BLaER1 (cell line): ENCODE measurements at regions not wholly inside any gene's neighbourhood (a gene's known extent, or its start where the extent isn't known, plus 50 kb on each side); places are given as distances from the start of the nearest gene placed in this dataset.

Experiments
- H3K27ac ChIP-seq: shearing (Covaris generic); formaldehyde crosslinking; 2 replicates; pipeline ENCODE4 v1.8.1; 2022
- H3K27me3 ChIP-seq: shearing (Covaris generic); formaldehyde crosslinking; 2 replicates; pipeline ENCODE4 v1.8.1; 2022
- H3K36me3 ChIP-seq: shearing (Covaris generic); formaldehyde crosslinking; 2 replicates; pipeline ENCODE4 v1.8.1; 2022
- H3K4me1 ChIP-seq: shearing (Covaris generic); formaldehyde crosslinking; 2 replicates; pipeline ENCODE4 v1.8.1; 2022
- H3K4me2 ChIP-seq: shearing (Covaris generic); formaldehyde crosslinking; 2 replicates; pipeline ENCODE4 v1.8.1; 2022
- H3K4me3 ChIP-seq: shearing (Covaris generic); formaldehyde crosslinking; 2 replicates; pipeline ENCODE4 v1.8.1; 2022
- H3K9ac ChIP-seq: shearing (Covaris generic); formaldehyde crosslinking; 2 replicates; pipeline ENCODE4 v1.8.1; 2022
- H3K9me3 ChIP-seq: shearing (Covaris generic); formaldehyde crosslinking; 2 replicates; pipeline ENCODE4 v1.8.1; 2022
- H4K20me1 ChIP-seq: shearing (Covaris generic); formaldehyde crosslinking; 2 replicates; pipeline ENCODE4 v1.8.1; 2022
- Cebpa-rat ChIP-seq: shearing (Covaris generic); IDR thresholded peaks from 2 replicates; pipeline ENCODE4 v1.8.1; 2022

- Histone ChIP-seq H3K27me3 (no peaks in the 10 kb centered on the region), H3K36me3 (no peaks in the 10 kb centered on the region), H3K4me2 (no peak overlapping the region), H3K9ac (no peak overlapping the region), H3K9me3 (0 out of 2 replicates have a peak, but pooled peaks cover 10% of the 10 kb centered on the region), H3K4me3 (no peak overlapping the region), H3K4me1 (peaks cover 71% of the 10 kb centered on the region), H4K20me1 (no peaks in the 10 kb centered on the region), H3K27ac (no peak overlapping the region)
- TF ChIP-seq Cebpa-rat = no peak
Measured at GRCh38 chr4:152050106-152050505, 289.3 kb upstream of the GATB start.

GRCh38 chr4:152047451-152047850 lies 286.6 kb upstream of the GATB start:
- H3K27me3 ChIP-seq = no peaks in the 10 kb centered on the region
- H3K27ac ChIP-seq = no peak overlapping the region; the same call in 1 of the 2 replicates
- H3K9ac ChIP-seq = no peak overlapping the region
- no peaks in the 10 kb centered on the region for H4K20me1 ChIP-seq
- no peaks in the 10 kb centered on the region for H3K36me3 ChIP-seq
- peaks cover 65% of the 10 kb centered on the region for H3K4me1 ChIP-seq
- no peak overlapping the region for H3K4me3 ChIP-seq
- no peak overlapping the region for H3K4me2 ChIP-seq
- TF ChIP-seq Cebpa-rat = no peak
- H3K9me3 ChIP-seq = peaks cover 22% of the 10 kb centered on the region; the same call in 1 of the 2 replicates

- Histone ChIP-seq H3K4me1 (peaks cover 59% of the 10 kb centered on the region), H3K27me3 (no peaks in the 10 kb centered on the region), H3K9me3 (peaks cover 19% of the 10 kb centered on the region; the same call in 1 of the 2 replicates), H4K20me1 (no peaks in the 10 kb centered on the region), H3K9ac (0 out of 2 replicates have a peak overlapping the region, but pooled peaks have one; percentile 38), H3K27ac (peak overlapping the region; percentile 56), H3K36me3 (no peaks in the 10 kb centered on the region), H3K4me2 (peak overlapping the region; percentile 81), H3K4me3 (peak overlapping the region; percentile 34)
- no peak for TF ChIP-seq Cebpa-rat
Measured at GRCh38 chr4:152045807-152046571, 285.2 kb upstream of the GATB start.

GRCh38 chr4:152045449-152045806 lies 284.6 kb upstream of the GATB start:
- Histone ChIP-seq H3K36me3 (no peaks in the 10 kb centered on the region), H3K27me3 (no peaks in the 10 kb centered on the region), H3K4me3 (peak overlapping the region; percentile 34), H3K4me1 (peaks cover 61% of the 10 kb centered on the region), H3K9ac (no peak overlapping the region), H4K20me1 (no peaks in the 10 kb centered on the region), H3K4me2 (peak overlapping the region; percentile 81), H3K9me3 (peaks cover 17% of the 10 kb centered on the region; the same call in 1 of the 2 replicates), H3K27ac (peak overlapping the region; percentile 56; the same call in 1 of the 2 replicates)
- TF ChIP-seq Cebpa-rat = no peak

GRCh38 chr4:152044331-152045036 lies 283.7 kb upstream of the GATB start:
- Histone ChIP-seq H4K20me1 (no peaks in the 10 kb centered on the region), H3K27ac (peak overlapping the region; percentile 2; the same call in 1 of the 2 replicates), H3K9ac (no peak overlapping the region), H3K27me3 (no peaks in the 10 kb centered on the region), H3K4me2 (peak overlapping the region; percentile 81), H3K9me3 (peaks cover 12% of the 10 kb centered on the region; the same call in 1 of the 2 replicates), H3K36me3 (no peaks in the 10 kb centered on the region), H3K4me1 (peaks cover 71% of the 10 kb centered on the region), H3K4me3 (no peak overlapping the region)
- TF ChIP-seq Cebpa-rat = no peak

GRCh38 chr4:152041295-152041694 lies 280.5 kb upstream of the GATB start:
- TF ChIP-seq Cebpa-rat = no peak
- Histone ChIP-seq H3K27me3 (no peaks in the 10 kb centered on the region), H3K4me2 (0 out of 2 replicates have a peak overlapping the region, but pooled peaks have one; percentile 3), H3K9ac (no peak overlapping the region), H3K9me3 (peaks cover 16% of the 10 kb centered on the region; the same call in 1 of the 2 replicates), H3K36me3 (no peaks in the 10 kb centered on the region), H3K4me1 (peaks cover 48% of the 10 kb centered on the region), H3K27ac (no peak overlapping the region), H4K20me1 (no peaks in the 10 kb centered on the region), H3K4me3 (no peak overlapping the region)

- no peaks in the 10 kb centered on the region for H3K36me3 ChIP-seq
- no peaks in the 10 kb centered on the region for H3K27me3 ChIP-seq
- no peak overlapping the region for H3K9ac ChIP-seq
- peaks cover 16% of the 10 kb centered on the region; the same call in 1 of the 2 replicates for H3K9me3 ChIP-seq
- no peak for TF ChIP-seq Cebpa-rat
- no peak overlapping the region for H3K4me3 ChIP-seq
- no peaks in the 10 kb centered on the region for H4K20me1 ChIP-seq
- H3K4me1 ChIP-seq = peaks cover 32% of the 10 kb centered on the region
- H3K27ac ChIP-seq = no peak overlapping the region
- peak overlapping the region; percentile 35 for H3K4me2 ChIP-seq
Measured at GRCh38 chr4:152039691-152040090, 278.9 kb upstream of the GATB start.

GRCh38 chr4:152039023-152039481 lies 278.2 kb upstream of the GATB start:
- Histone ChIP-seq H3K36me3 (no peaks in the 10 kb centered on the region), H3K27me3 (no peaks in the 10 kb centered on the region), H3K4me3 (no peak overlapping the region), H4K20me1 (no peaks in the 10 kb centered on the region), H3K9ac (no peak overlapping the region), H3K4me1 (peaks cover 28% of the 10 kb centered on the region), H3K4me2 (peak overlapping the region; percentile 35; the same call in 1 of the 2 replicates), H3K9me3 (peaks cover 15% of the 10 kb centered on the region; the same call in 1 of the 2 replicates), H3K27ac (no peak overlapping the region)
- TF ChIP-seq Cebpa-rat = no peak

GRCh38 chr4:152038238-152038637 lies 277.4 kb upstream of the GATB start:
- H3K36me3 ChIP-seq = no peaks in the 10 kb centered on the region
- no peak overlapping the region for H3K9ac ChIP-seq
- TF ChIP-seq Cebpa-rat = no peak
- H3K4me3 ChIP-seq = no peak overlapping the region
- peaks cover 28% of the 10 kb centered on the region for H3K4me1 ChIP-seq
- H3K9me3 ChIP-seq = 0 out of 2 replicates have a peak, but pooled peaks cover 8% of the 10 kb centered on the region
- no peak overlapping the region for H3K27ac ChIP-seq
- H4K20me1 ChIP-seq = no peaks in the 10 kb centered on the region
- no peak overlapping the region for H3K4me2 ChIP-seq
- H3K27me3 ChIP-seq = no peaks in the 10 kb centered on the region

GRCh38 chr4:152037435-152037834 lies 276.6 kb upstream of the GATB start:
- Histone ChIP-seq H3K4me3 (no peak overlapping the region), H3K4me1 (peaks cover 28% of the 10 kb centered on the region), H3K9ac (no peak overlapping the region), H3K4me2 (no peak overlapping the region), H3K27me3 (no peaks in the 10 kb centered on the region), H3K9me3 (0 out of 2 replicates have a peak, but pooled peaks cover 4% of the 10 kb centered on the region), H3K27ac (no peak overlapping the region), H4K20me1 (no peaks in the 10 kb centered on the region), H3K36me3 (no peaks in the 10 kb centered on the region)
- TF ChIP-seq Cebpa-rat = no peak
